ENCODE measurements at regions not wholly inside any gene's neighbourhood (a gene's known extent, or its start where the extent isn't known, plus 50 kb on each side); places are given as distances from the start of the nearest gene placed in this dataset.

GRCh38 chr1:164040754-164041153, 518.2 kb upstream of the PBX1 start:
- WGBS, 2 experiments (ENCODE audit: extremely low coverage in 2 of 2, insufficient read length in 1 of 2) = no CpG with 5 or more reads among the region's 1 CpG
- H3K4me1 ChIP-seq (ENCODE audit: control insufficient read depth, insufficient read depth, low read length) = no peaks in the 10 kb centered on the region
- H3K9me3 ChIP-seq (ENCODE audit: control insufficient read depth, insufficient read depth, low read length) = peaks cover 2% of the 10 kb centered on the region; the same call in 1 of the 2 replicates
- H3K4me2 ChIP-seq (ENCODE audit: low read depth, low read length) = no peak overlapping the region
- H2BK5ac ChIP-seq (ENCODE audit: low read depth, low read length, poor library complexity, severe bottlenecking) = no peak overlapping the region
- H2BK20ac ChIP-seq (ENCODE audit: low read depth, low read length) = no peak overlapping the region
- no peak overlapping the region for H3K23ac ChIP-seq (ENCODE audit: low read depth, low read length)
- POLR2A ChIA-PET (ENCODE audit: unreplicated experiment) = no interaction called here
- no peak overlapping the region for H3K27ac ChIP-seq (ENCODE audit: insufficient read depth, low read length)
- CTCF ChIA-PET = no interaction called here
- no peak overlapping the region for H3K9ac ChIP-seq (ENCODE audit: low read depth, low read length)
- no peaks in the 10 kb centered on the region for H3K79me1 ChIP-seq (ENCODE audit: low read depth in 1 of 2, low read length in 2 of 2)
- no peak overlapping the region for H3K14ac ChIP-seq (replicated peaks; ENCODE audit: low read depth, low read length)
- no peak overlapping the region for H2AK5ac ChIP-seq (ENCODE audit: low read depth, low read length)
- no peak overlapping the region for H2AFZ ChIP-seq (replicated peaks; ENCODE audit: low read length, poor library complexity)
- no peak overlapping the region for H4K8ac ChIP-seq (ENCODE audit: low read depth in 2 of 2, low read length in 2 of 2)
- intact Hi-C loops (cut with micrococcal nuclease) = no loop called here
- DNase-seq = no peak
- in situ Hi-C loops (cut with MboI; ENCODE audit: low sequenced_read_pairs) = no loop called here
- H3K18ac ChIP-seq (ENCODE audit: low read depth, low read length) = no peak overlapping the region
- H4K91ac ChIP-seq (ENCODE audit: insufficient read depth, low read depth, low read length) = no peak overlapping the region
- no peak overlapping the region for H3K56ac ChIP-seq (ENCODE audit: extremely low read depth, insufficient read depth, low read length)
- no peak overlapping the region for H2BK120ac ChIP-seq (ENCODE audit: low read depth, low read length)
- TF ChIP-seq SMC3 (IDR thresholded peaks at IDR 0.05; ENCODE audit: low read depth, low read length) (no peak), CEBPB (IDR thresholded peaks at IDR 0.05; ENCODE audit: low read depth, low read length) (no peak), USF2 (IDR thresholded peaks at IDR 0.05; ENCODE audit: low read depth, low read length) (no peak), MAFK (IDR thresholded peaks at IDR 0.05; ENCODE audit: low read depth, low read length) (no peak), MAZ (IDR thresholded peaks at IDR 0.05; ENCODE audit: borderline replicate concordance, low read depth, low read length) (no peak), MXI1 (IDR thresholded peaks at IDR 0.05; ENCODE audit: borderline replicate concordance, low read depth, low read length) (no peak), POLR2A (IDR thresholded peaks at IDR 0.05; ENCODE audit: low read depth, low read length) (no peak), RAD21 (IDR thresholded peaks at IDR 0.05; ENCODE audit: low read length) (no peak), RFX5 (IDR thresholded peaks at IDR 0.05; ENCODE audit: low read depth, low read length) (no peak), FOS (IDR thresholded peaks at IDR 0.05; ENCODE audit: low read depth, low read length) (no peak), RCOR1 (IDR thresholded peaks at IDR 0.05; ENCODE audit: insufficient replicate concordance, low read length) (no peak), CHD1 (IDR thresholded peaks at IDR 0.05; ENCODE audit: low read depth, low read length) (no peak), ELK1 (IDR thresholded peaks at IDR 0.05; ENCODE audit: borderline replicate concordance, low read depth, low read length) (no peak), NFE2L2 (IDR thresholded peaks at IDR 0.05; ENCODE audit: low read depth, low read length) (no peak), CTCF (conservative IDR thresholded peaks at IDR 0.05; ENCODE audit: low read depth, low read length) (no peak), BHLHE40 (IDR thresholded peaks at IDR 0.05; ENCODE audit: low read depth, low read length) (no peak)
- H2AK9ac ChIP-seq (replicated peaks; ENCODE audit: low read depth, low read length, poor library complexity) = no peak overlapping the region
- H4K20me1 ChIP-seq (ENCODE audit: insufficient read depth, low read length) = no peaks in the 10 kb centered on the region
- no peak overlapping the region for H3K4me3 ChIP-seq (ENCODE audit: insufficient read depth, low read depth, low read length)
- no peaks in the 10 kb centered on the region for H3K27me3 ChIP-seq (ENCODE audit: control insufficient read depth, insufficient read depth, low read length)
- H4K5ac ChIP-seq (ENCODE audit: low read depth, low read length) = no peak overlapping the region
- no peak for ATAC-seq (ENCODE audit: low read depth)
- H3K36me3 ChIP-seq (ENCODE audit: control insufficient read depth, insufficient read depth, low read length) = no peaks in the 10 kb centered on the region
- no TSS peak for BruUV-seq (replicated peaks)
- no peaks in the 10 kb centered on the region for H3K9me1 ChIP-seq (ENCODE audit: insufficient read depth, low read length)
- no peak overlapping the region for H3K4ac ChIP-seq (ENCODE audit: low read depth, low read length)
- H2BK15ac ChIP-seq (ENCODE audit: low read depth, low read length) = no peak overlapping the region
- dilution Hi-C loops (cut with HindIII; ENCODE audit: low sequenced_read_pairs, unreplicated experiment) = no loop called here

All from IMR-90 (cell line).